K562 (cell line): ENCODE measurements at regions not wholly inside any gene's neighbourhood (a gene's known extent, or its start where the extent isn't known, plus 50 kb on each side); places are given as distances from the start of the nearest gene placed in this dataset.

ENCODE experiments used
- BCOR ChIP-seq: fragments of 450-650 bp; IDR thresholded peaks from 2 replicates; pipeline ENCODE4 v1.6.1; 2016
- BRCA1 ChIP-seq, 2 experiments: fragments of 450-650 bp in 1 of 2; sonication (generic) in 1 of 2; formaldehyde crosslinking in 1 of 2; IDR thresholded peaks; 2 replicates each; pipeline versions ENCODE4 v1.5.0 to v1.6.1; 2017 to 2020; ENCODE audit warnings: mild to moderate bottlenecking in 1 of 2, missing genetic modification reagents in 1 of 2
- CBX1 ChIP-seq: sonication (generic); IDR thresholded peaks from 2 replicates; pipeline ENCODE4 v1.6.1; 2016; ENCODE audit warnings: antibody characterized with exemption, low read depth, mild to moderate bottlenecking
- CHD2 ChIP-seq: IDR thresholded peaks from 2 replicates; pipeline ENCODE4 v1.6.1; 2011; ENCODE audit warnings: low read depth, low read length
- ETV6 ChIP-seq, 3 experiments: fragments of 150-350 bp in 1 of 3; sonication (generic) in 1 of 3; formaldehyde crosslinking in 1 of 3; IDR thresholded peaks; 2 replicates each; pipeline versions ENCODE4 v1.6.1 to v1.8.0; 2014 to 2022; ENCODE audit warnings: borderline replicate concordance in 2 of 3, low read depth in 2 of 3, antibody characterized with exemption in 1 of 3, low read length in 1 of 3, mild to moderate bottlenecking in 1 of 3, missing genetic modification reagents in 1 of 3
- FOXM1 ChIP-seq, 2 experiments: fragments of 450-650 bp in 1 of 2; sonication (generic) in 1 of 2; formaldehyde crosslinking in 1 of 2; IDR thresholded peaks; 2 replicates each; pipeline versions ENCODE4 v1.6.1 to v1.9.0; 2017 to 2022; ENCODE audit warnings: low read depth in 2 of 2, mild to moderate bottlenecking in 2 of 2, missing genetic modification reagents in 1 of 2, moderate library complexity in 1 of 2
- HNRNPK ChIP-seq: fragments of 200-400 bp; formaldehyde crosslinking; IDR thresholded peaks from one replicate; pipeline ENCODE4 v1.6.1; 2018; ENCODE audit warnings: mild to moderate bottlenecking, low read depth, low read length; ENCODE audit not compliant: poor library complexity, severe bottlenecking
- IRF1 ChIP-seq: sonication (generic); formaldehyde crosslinking; IDR thresholded peaks from 2 replicates; pipeline ENCODE4 v1.8.0; 2022; ENCODE audit warnings: missing genetic modification reagents, mild to moderate bottlenecking, borderline replicate concordance
- KLF16 ChIP-seq: IDR thresholded peaks from 2 replicates; pipeline ENCODE4 v1.6.1; 2016; ENCODE audit warnings: antibody characterized with exemption
- MEIS2 ChIP-seq: fragments of 450-650 bp; IDR thresholded peaks from 2 replicates; pipeline ENCODE4 v1.6.1; 2014; ENCODE audit warnings: mild to moderate bottlenecking; ENCODE audit not compliant: partially characterized antibody
- MYNN ChIP-seq, 2 experiments: sonication (generic); formaldehyde crosslinking in 1 of 2; IDR thresholded peaks; 2 replicates each; pipeline versions ENCODE4 v1.5.0 to v1.6.1; 2016 to 2020; ENCODE audit warnings: antibody characterized with exemption in 1 of 2, missing genetic modification reagents in 1 of 2
- PRMT5 ChIP-seq: sonication (generic); formaldehyde crosslinking; IDR thresholded peaks from 2 replicates; pipeline ENCODE4 v1.5.0; 2020; ENCODE audit warnings: missing genetic modification reagents
- SMAD3 ChIP-seq: fragments of 450-650 bp; formaldehyde crosslinking; conservative IDR thresholded peaks from 2 replicates; pipeline ENCODE4 v1.4.0; 2020; ENCODE audit warnings: mild to moderate bottlenecking
- SMARCA5 ChIP-seq: fragments of 450-650 bp; IDR thresholded peaks from 2 replicates; pipeline ENCODE4 v1.6.1; 2016
- TAF7 ChIP-seq: fragments of 450-650 bp; IDR thresholded peaks from 2 replicates; pipeline ENCODE4 v1.6.1; 2016; ENCODE audit warnings: missing genetic modification characterization, missing compliant biosample characterization
- U2AF2 ChIP-seq: fragments of 200-400 bp; formaldehyde crosslinking; optimal IDR thresholded peaks from 2 replicates; pipeline ENCODE3; 2017; ENCODE audit warnings: low read depth, mild to moderate bottlenecking, low read length
- XRCC4 ChIP-seq: IDR thresholded peaks from one replicate; pipeline ENCODE4 v1.6.1; 2011; ENCODE audit not compliant: insufficient read depth, insufficient read length; ENCODE audit errors: extremely low read depth
- ZEB2 ChIP-seq: fragments of 450-650 bp; IDR thresholded peaks from 2 replicates; pipeline ENCODE4 v1.6.1; 2016
- ZNF232 ChIP-seq: sonication (generic); formaldehyde crosslinking; IDR thresholded peaks from 2 replicates; pipeline ENCODE4 v1.8.0; 2022; ENCODE audit warnings: mild to moderate bottlenecking, missing genetic modification reagents
- ZNF639 ChIP-seq, 2 experiments: fragments of 200-800 bp in 1 of 2; sonication (Bioruptor generic) in 1 of 2; sonication (generic) in 1 of 2; formaldehyde crosslinking in 1 of 2; IDR thresholded peaks in 1 of 2; conservative IDR thresholded peaks in 1 of 2; 2 replicates each; pipeline versions ENCODE4 v1.5.0 to v1.6.1; 2016 to 2020; ENCODE audit warnings: missing compliant biosample characterization in 1 of 2, missing genetic modification characterization in 1 of 2, missing genetic modification reagents in 1 of 2
- ZNF717 ChIP-seq: fragments of 250-450 bp; sonication (Bioruptor Pico); IDR thresholded peaks from 2 replicates; pipeline ENCODE4 v1.5.0; 2021
- TF ChIP-seq, protein P1 (sequence below): sonication (generic); formaldehyde crosslinking; IDR thresholded peaks from 2 replicates; pipeline ENCODE4 v1.4.0; 2020; ENCODE audit warnings: mild to moderate bottlenecking, missing genetic modification reagents
- TF ChIP-seq, protein P2 (sequence below): sonication (generic); formaldehyde crosslinking; IDR thresholded peaks from 2 replicates; pipeline ENCODE4 v1.8.0; 2022; ENCODE audit warnings: missing genetic modification reagents, mild to moderate bottlenecking, moderate library complexity, borderline replicate concordance

- TF ChIP-seq ETV6 (IDR thresholded peaks at IDR 0.05; ENCODE audit: borderline replicate concordance in 1 of 2, low read depth in 2 of 2, low read length in 1 of 2): no peak
- no peak for TF ChIP-seq ETV6 (CRISPR knock-in tag; IDR thresholded peaks at IDR 0.05; ENCODE audit: borderline replicate concordance)
- no peak for TF ChIP-seq MYNN (IDR thresholded peaks at IDR 0.05)
- TF ChIP-seq MYNN (CRISPR knock-in tag; IDR thresholded peaks at IDR 0.05): no peak
- no peak for TF ChIP-seq KLF16
- TF ChIP-seq U2AF2: no peak
- TF ChIP-seq HNRNPK: no peak
- TF ChIP-seq BRCA1 (IDR thresholded peaks at IDR 0.05): no peak
- no peak for TF ChIP-seq BRCA1 (CRISPR knock-in tag; IDR thresholded peaks at IDR 0.05)
- TF ChIP-seq SMARCA5: 0 out of 2 replicates have a peak, but pooled peaks have one; percentile 15
- TF ChIP-seq XRCC4: no peak
- TF ChIP-seq MEIS2: no peak
- no peak for TF ChIP-seq FOXM1 (IDR thresholded peaks at IDR 0.05; ENCODE audit: low read depth)
- no peak for TF ChIP-seq FOXM1 (CRISPR knock-in tag; IDR thresholded peaks at IDR 0.05; ENCODE audit: low read depth)
- TF ChIP-seq, protein P1, sequence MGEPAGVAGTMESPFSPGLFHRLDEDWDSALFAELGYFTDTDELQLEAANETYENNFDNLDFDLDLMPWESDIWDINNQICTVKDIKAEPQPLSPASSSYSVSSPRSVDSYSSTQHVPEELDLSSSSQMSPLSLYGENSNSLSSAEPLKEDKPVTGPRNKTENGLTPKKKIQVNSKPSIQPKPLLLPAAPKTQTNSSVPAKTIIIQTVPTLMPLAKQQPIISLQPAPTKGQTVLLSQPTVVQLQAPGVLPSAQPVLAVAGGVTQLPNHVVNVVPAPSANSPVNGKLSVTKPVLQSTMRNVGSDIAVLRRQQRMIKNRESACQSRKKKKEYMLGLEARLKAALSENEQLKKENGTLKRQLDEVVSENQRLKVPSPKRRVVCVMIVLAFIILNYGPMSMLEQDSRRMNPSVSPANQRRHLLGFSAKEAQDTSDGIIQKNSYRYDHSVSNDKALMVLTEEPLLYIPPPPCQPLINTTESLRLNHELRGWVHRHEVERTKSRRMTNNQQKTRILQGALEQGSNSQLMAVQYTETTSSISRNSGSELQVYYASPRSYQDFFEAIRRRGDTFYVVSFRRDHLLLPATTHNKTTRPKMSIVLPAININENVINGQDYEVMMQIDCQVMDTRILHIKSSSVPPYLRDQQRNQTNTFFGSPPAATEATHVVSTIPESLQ: no peak
- no peak for TF ChIP-seq IRF1
- TF ChIP-seq CHD2: no peak
- no peak for TF ChIP-seq ZNF232 (CRISPR knock-in tag)
- no peak for TF ChIP-seq PRMT5 (CRISPR knock-in tag)
- TF ChIP-seq ZNF717 (CRISPR knock-in tag): no peak
- peak; percentile 75; the same call in 1 of the 2 replicates for TF ChIP-seq CBX1
- TF ChIP-seq SMAD3 (CRISPR knock-in tag): no peak
- TF ChIP-seq ZNF639 (CRISPR knock-in tag; conservative IDR thresholded peaks at IDR 0.05 in 1 of 2, IDR thresholded peaks at IDR 0.05 in 1 of 2): no peak
- TF ChIP-seq TAF7: no peak
- TF ChIP-seq ZEB2: no peak
- TF ChIP-seq, protein P2, sequence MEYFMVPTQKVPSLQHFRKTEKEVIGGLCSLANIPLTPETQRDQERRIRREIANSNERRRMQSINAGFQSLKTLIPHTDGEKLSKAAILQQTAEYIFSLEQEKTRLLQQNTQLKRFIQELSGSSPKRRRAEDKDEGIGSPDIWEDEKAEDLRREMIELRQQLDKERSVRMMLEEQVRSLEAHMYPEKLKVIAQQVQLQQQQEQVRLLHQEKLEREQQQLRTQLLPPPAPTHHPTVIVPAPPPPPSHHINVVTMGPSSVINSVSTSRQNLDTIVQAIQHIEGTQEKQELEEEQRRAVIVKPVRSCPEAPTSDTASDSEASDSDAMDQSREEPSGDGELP: 0 out of 2 replicates have a peak, but pooled peaks have one; percentile 11
- TF ChIP-seq BCOR: peak; percentile 88
Measured at GRCh38 chr16:85179344-85180046, 67.2 kb upstream of the CIBAR2 start (continued).
